H1 (cell line): ENCODE measurements at regions not wholly inside any gene's neighbourhood (a gene's known extent, or its start where the extent isn't known, plus 50 kb on each side); places are given as distances from the start of the nearest gene placed in this dataset.

Source experiments
- KDM1A ChIP-seq: fragments of 200-600, 300-600 bp; sonication (generic); IDR thresholded peaks from 2 replicates; pipeline ENCODE4 v1.7.1; 2016; ENCODE audit warnings: mild to moderate bottlenecking, low read length, borderline replicate concordance
- POU5F1 ChIP-seq: IDR thresholded peaks from 2 replicates; pipeline ENCODE4 v1.6.1; 2011; ENCODE audit warnings: low read depth, mild to moderate bottlenecking, low read length, moderate library complexity
- RNF2 ChIP-seq: fragments of 200-900, 300-1000 bp; sonication (generic); IDR thresholded peaks from 2 replicates; pipeline ENCODE4 v1.7.1; 2016; ENCODE audit warnings: borderline replicate concordance, low read depth, mild to moderate bottlenecking, antibody characterized with exemption, low read length; ENCODE audit not compliant: poor library complexity, severe bottlenecking; ENCODE audit errors: missing control alignments
- TBP ChIP-seq: IDR thresholded peaks from 2 replicates; pipeline ENCODE4 v1.6.1; 2011; ENCODE audit warnings: low read depth, low read length, improper control_type of control experiment

DNA sequence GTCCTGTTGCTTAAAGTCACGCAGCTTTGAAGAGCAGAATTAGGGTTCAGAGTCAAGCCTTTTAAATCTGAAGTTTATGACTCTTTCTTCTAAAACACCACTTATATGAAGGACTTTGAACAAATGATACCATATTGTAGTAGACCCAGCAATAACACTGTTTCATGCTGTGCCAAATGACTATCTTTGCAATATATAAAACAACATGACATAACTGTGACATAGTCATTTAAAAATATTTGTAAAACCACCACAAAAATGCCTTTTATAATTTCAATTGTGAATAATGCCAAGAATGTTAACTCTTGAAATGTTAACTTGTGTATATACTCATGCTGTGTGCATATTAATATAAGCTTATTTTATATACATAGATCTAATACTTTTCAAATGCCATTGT lies 452.1 kb upstream of the NEGR1 start (continued):
- TF ChIP-seq POU5F1 = no peak
- TF ChIP-seq KDM1A = no peak
- TF ChIP-seq RNF2 = no peak
- no peak for TF ChIP-seq TBP
